Lower leg skin (tissue), 4 donors: ENCODE measurements at regions not wholly inside any gene's neighbourhood (a gene's known extent, or its start where the extent isn't known, plus 50 kb on each side); places are given as distances from the start of the nearest gene placed in this dataset.

Source experiments
- DNase-seq, 2 donors: peaks; one replicate each; pipeline ENCODE4 v3.0.0-alpha.2; 2019; ENCODE audit warnings: low spot score in 2 of 2
- H3K4me3 ChIP-seq: fragments of 200-600 bp; sonication (generic); 2 replicates; pipeline ENCODE4 v1.5.1; 2017; ENCODE audit warnings: mild to moderate bottlenecking, low read depth; ENCODE audit not compliant: poor library complexity, severe bottlenecking
- POLR2A ChIP-seq, 2 donors: fragments of 450-650 bp; IDR thresholded peaks; one replicate each; pipeline ENCODE4 v1.6.1; 2016 to 2017; ENCODE audit warnings: antibody characterized with exemption in 2 of 2, mild to moderate bottlenecking in 1 of 2, moderate library complexity in 1 of 2
- WGBS, 2 donors: methylation state at CpG; one replicate each; pipeline ENCODE4 v1.1.5; 2018; 5-methylcytosine and 5-hydroxymethylcytosine counted together
- intact Hi-C: fragments of 100-400 bp; cut with DNase I; formaldehyde crosslinking; loops from one replicate; pipeline ENCODE4 v1.15.0; 2023; ENCODE audit warnings: low total_unique reads
- TF ChIP-seq, protein P1 (sequence below), 3 donors: fragments of 450-650 bp; IDR thresholded peaks; one replicate each; pipeline ENCODE4 v1.5.1; 2016; ENCODE audit warnings: antibody characterized with exemption in 3 of 3, mild to moderate bottlenecking in 3 of 3, moderate library complexity in 2 of 3

DNA sequence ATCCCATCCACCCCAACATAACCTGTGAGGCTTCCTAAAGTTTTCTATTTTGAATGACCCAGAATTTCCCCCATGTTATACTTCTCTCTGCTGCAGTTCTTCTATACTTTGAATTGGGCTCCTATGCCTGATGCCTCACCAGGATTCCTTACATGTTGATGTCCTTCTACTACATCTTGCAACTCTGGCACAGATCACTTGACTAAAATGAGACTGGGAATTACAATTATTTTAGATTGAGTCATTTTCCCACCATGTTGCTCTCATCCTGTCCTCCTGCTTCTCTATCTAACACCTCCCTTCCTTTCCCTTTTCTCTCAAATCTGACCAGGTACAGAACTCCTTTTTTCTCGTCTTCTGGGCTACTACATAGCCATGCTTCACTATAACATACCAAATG is 314.0 kb upstream of the KCNJ16 start:
- no peak for DNase-seq
- WGBS, 2 donors, result 0 to 45% methylated on average over 1 of the region's 1 CpG
- TF ChIP-seq POLR2A (IDR thresholded peaks at IDR 0.05), result no peak
- TF ChIP-seq, protein P1, sequence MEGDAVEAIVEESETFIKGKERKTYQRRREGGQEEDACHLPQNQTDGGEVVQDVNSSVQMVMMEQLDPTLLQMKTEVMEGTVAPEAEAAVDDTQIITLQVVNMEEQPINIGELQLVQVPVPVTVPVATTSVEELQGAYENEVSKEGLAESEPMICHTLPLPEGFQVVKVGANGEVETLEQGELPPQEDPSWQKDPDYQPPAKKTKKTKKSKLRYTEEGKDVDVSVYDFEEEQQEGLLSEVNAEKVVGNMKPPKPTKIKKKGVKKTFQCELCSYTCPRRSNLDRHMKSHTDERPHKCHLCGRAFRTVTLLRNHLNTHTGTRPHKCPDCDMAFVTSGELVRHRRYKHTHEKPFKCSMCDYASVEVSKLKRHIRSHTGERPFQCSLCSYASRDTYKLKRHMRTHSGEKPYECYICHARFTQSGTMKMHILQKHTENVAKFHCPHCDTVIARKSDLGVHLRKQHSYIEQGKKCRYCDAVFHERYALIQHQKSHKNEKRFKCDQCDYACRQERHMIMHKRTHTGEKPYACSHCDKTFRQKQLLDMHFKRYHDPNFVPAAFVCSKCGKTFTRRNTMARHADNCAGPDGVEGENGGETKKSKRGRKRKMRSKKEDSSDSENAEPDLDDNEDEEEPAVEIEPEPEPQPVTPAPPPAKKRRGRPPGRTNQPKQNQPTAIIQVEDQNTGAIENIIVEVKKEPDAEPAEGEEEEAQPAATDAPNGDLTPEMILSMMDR (IDR thresholded peaks at IDR 0.05), result no peak
- no peak overlapping the region for H3K4me3 ChIP-seq
- intact Hi-C loops, result no loop called here

DNA sequence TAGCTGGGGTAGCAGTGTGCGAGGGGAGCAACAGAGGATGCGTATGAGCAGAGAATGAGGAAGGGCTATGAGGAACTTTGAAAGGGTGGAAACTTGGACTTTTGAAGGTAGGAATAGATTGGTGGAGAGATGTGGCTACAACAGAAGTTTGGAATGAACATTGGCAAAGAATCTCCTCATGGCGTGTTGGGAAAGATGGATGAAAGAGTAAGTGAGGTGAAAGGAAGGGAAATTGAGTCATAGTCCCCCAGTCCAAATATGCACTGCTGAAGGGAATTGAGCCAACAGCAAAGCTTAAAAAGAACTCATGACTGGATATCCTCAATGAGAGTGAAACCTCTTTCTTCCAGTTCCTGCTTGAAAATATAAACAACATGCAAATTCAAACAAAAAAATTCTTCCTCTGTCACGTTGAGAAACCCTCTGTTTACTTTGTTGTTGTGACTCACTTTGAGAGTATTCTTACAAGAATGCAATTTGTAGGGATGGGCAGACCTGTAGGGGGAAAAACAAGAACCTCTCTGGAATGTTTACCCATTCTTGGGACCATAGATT is 313.2 kb upstream of the KCNJ16 start:
- DNase-seq, result peak in 1 of 2 donors; percentile 43
- H3K4me3 ChIP-seq, result no peak overlapping the region
- intact Hi-C loops, result no loop called here
- WGBS, 2 donors, result 36 to 51% methylated on average over 4 of the region's 4 CpGs
- TF ChIP-seq, protein P1 (IDR thresholded peaks at IDR 0.05), result no peak
- no peak for TF ChIP-seq POLR2A (IDR thresholded peaks at IDR 0.05)

DNA sequence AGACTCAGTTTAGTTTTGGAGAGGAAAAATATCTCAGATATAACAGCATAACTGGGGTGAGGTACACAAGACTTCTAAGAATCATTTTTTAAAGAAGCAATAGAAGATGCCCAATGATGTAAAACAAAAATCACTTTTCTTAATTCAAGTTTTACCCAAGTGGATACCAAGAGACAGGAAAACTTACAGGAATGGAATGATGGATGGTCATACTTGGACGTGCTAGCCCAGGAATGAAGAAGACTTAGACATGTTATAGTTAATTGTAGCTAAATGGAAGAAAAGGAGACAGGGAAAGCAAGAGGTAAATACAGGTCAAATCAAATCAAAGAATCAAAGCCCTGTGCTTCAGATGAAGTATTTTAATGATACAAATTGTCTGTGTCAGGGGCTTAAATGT is 312.7 kb upstream of the KCNJ16 start:
- no peak for TF ChIP-seq POLR2A (IDR thresholded peaks at IDR 0.05)
- TF ChIP-seq, protein P1 (IDR thresholded peaks at IDR 0.05), result no peak
- no peak for DNase-seq
- 40 to 58% methylated on average over 1 of the region's 1 CpG for WGBS, 2 donors
- intact Hi-C loops, result no loop called here
- H3K4me3 ChIP-seq, result no peak overlapping the region

DNA sequence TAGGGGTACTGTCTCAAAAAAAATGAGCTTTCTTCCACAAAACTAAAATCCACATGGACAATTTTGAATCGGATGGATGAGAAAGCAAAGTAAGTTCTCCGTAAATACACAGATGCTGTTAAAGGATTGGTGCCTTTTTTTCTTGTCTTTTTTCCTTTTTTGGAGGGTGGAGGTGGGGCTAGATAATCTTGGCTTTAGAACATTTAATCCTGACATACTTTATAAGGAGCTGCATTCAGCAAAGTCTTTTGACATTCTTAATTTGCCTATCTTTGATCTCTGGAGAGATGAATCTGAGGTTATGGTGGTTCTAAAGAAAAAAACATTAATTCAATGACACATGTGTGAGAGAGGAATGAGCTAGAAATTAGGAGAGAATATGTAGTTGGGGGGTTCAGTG is 312.3 kb upstream of the KCNJ16 start:
- intact Hi-C loops, result no loop called here
- DNase-seq, result no peak
- WGBS, 2 donors, result 91 to 95% methylated on average over 2 of the region's 2 CpGs

DNA sequence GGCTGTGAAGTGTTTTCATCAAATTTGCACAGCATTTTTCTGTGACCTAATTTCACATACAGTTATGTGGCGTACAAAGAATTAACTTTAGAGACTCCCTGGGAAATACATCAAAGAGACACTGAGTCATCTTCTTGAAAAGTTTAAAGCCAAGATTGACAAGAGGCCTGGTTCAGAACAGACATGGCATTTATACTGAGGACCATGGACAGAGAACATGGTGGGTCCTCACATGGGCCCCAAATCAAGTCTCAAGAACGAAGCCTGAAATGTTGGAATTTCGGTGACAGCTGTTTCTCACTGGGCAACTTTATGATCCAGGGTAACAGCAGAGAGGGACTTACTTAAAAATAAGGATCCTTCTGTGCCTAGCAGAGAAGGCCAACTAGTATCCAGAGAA is 311.5 kb upstream of the KCNJ16 start:
- DNase-seq, result no peak
- TF ChIP-seq, protein P1 (IDR thresholded peaks at IDR 0.05), result no peak
- no peak overlapping the region for H3K4me3 ChIP-seq
- WGBS, 2 donors, result 67 to 70% methylated on average over 3 of the region's 3 CpGs
- intact Hi-C loops, result no loop called here

More for the DNA sequence above, 312.3 kb upstream of the KCNJ16 start:
- no peak overlapping the region for H3K4me3 ChIP-seq
- TF ChIP-seq, protein P1 (IDR thresholded peaks at IDR 0.05), result no peak
- no peak for TF ChIP-seq POLR2A (IDR thresholded peaks at IDR 0.05)

DNA sequence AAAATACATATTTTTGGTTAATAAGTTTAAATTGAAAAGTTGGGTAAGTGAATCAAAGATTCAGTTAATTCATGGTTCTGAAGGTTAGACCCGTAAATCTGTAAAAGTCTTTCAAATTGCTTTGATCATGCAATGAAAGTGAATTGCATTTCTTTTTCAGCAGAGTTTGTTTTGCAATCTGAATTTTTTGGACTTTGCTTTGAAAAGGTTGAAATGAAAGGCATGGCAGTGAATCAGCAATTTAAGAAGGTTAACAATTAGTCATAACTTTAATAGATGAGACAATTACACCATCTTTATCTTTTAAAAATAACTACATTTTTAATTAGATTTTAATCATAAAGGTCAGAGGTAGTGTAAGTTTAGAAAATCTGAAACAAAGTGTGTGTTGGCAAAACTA is 310.9 kb upstream of the KCNJ16 start:
- no peak overlapping the region for H3K4me3 ChIP-seq
- TF ChIP-seq, protein P1 (IDR thresholded peaks at IDR 0.05), result no peak
- TF ChIP-seq POLR2A (IDR thresholded peaks at IDR 0.05), result no peak
- 74 to 76% methylated on average over 1 of the region's 1 CpG for WGBS, 2 donors
- DNase-seq, result no peak
- intact Hi-C loops, result no loop called here
